Central memory CD8-positive, alpha-beta T cell (primary cell): ENCODE measurements at regions not wholly inside any gene's neighbourhood (a gene's known extent, or its start where the extent isn't known, plus 50 kb on each side); places are given as distances from the start of the nearest gene placed in this dataset.

ENCODE experiments used
- ATAC-seq: fragments of 150-1000 bp; cut with Tn5 transposase; replicated peaks from 2 replicates; pipeline ENCODE4 v1.10.0; 2022; ENCODE audit warnings: mild to moderate bottlenecking, moderate FRiP score, moderate number of reproducible peaks; ENCODE audit not compliant: poor library complexity, severe bottlenecking; ENCODE audit errors: extremely low read depth
- DNase-seq, 2 donors: peaks; one replicate each; pipeline ENCODE4 v3.0.0; 2021; ENCODE audit warnings: low spot score in 2 of 2
- H3K27ac Mint-ChIP-seq: one replicate; pipeline ENCODE4 v1.8.0; 2022; ENCODE audit warnings: low read depth, mild to moderate bottlenecking, moderate library complexity, mixed read lengths
- H3K27me3 Mint-ChIP-seq: one replicate; pipeline ENCODE4 v1.8.0; 2022; ENCODE audit warnings: mixed read lengths
- H3K36me3 Mint-ChIP-seq: one replicate; pipeline ENCODE4 v1.8.0; 2022; ENCODE audit warnings: mild to moderate bottlenecking, moderate library complexity, mixed read lengths; ENCODE audit not compliant: insufficient read depth
- H3K4me1 Mint-ChIP-seq: one replicate; pipeline ENCODE4 v1.8.0; 2022; ENCODE audit warnings: mixed read lengths
- H3K4me3 Mint-ChIP-seq: one replicate; pipeline ENCODE4 v1.8.0; 2022; ENCODE audit warnings: mild to moderate bottlenecking, moderate library complexity, mixed read lengths
- H3K9me3 Mint-ChIP-seq: one replicate; pipeline ENCODE4 v1.8.0; 2022; ENCODE audit warnings: mixed read lengths

GRCh38 chr17:73980517-73980916 lies 223.0 kb upstream of the RPL38 start:
- Mint-ChIP-seq H3K4me3 (no peak overlapping the region), H3K27me3 (peaks cover 73% of the 10 kb centered on the region), H3K27ac (no peak overlapping the region), H3K36me3 (no peaks in the 10 kb centered on the region), H3K4me1 (peaks cover 12% of the 10 kb centered on the region), H3K9me3 (no peaks in the 10 kb centered on the region)
- DNase-seq = no peak
- ATAC-seq = no peak

- Mint-ChIP-seq H3K27me3 (peaks cover 54% of the 10 kb centered on the region), H3K4me3 (no peak overlapping the region), H3K9me3 (no peaks in the 10 kb centered on the region), H3K4me1 (peaks cover 12% of the 10 kb centered on the region), H3K36me3 (no peaks in the 10 kb centered on the region), H3K27ac (no peak overlapping the region)
- ATAC-seq (no peak), DNase-seq (no peak)
Observed at GRCh38 chr17:73982871-73983270, 220.6 kb upstream of the RPL38 start.

- H3K4me3 Mint-ChIP-seq = no peak overlapping the region
- H3K9me3 Mint-ChIP-seq = no peaks in the 10 kb centered on the region
- peaks cover 45% of the 10 kb centered on the region for H3K27me3 Mint-ChIP-seq
- H3K36me3 Mint-ChIP-seq = no peaks in the 10 kb centered on the region
- ATAC-seq (no peak), DNase-seq (no peak)
- H3K27ac Mint-ChIP-seq = no peak overlapping the region
- H3K4me1 Mint-ChIP-seq = peaks cover 12% of the 10 kb centered on the region
Observed at GRCh38 chr17:73983621-73984400, 219.7 kb upstream of the RPL38 start.

GRCh38 chr17:73984941-73985340 lies 218.5 kb upstream of the RPL38 start:
- no peak overlapping the region for H3K27ac Mint-ChIP-seq
- H3K36me3 Mint-ChIP-seq = no peaks in the 10 kb centered on the region
- no peaks in the 10 kb centered on the region for H3K9me3 Mint-ChIP-seq
- ATAC-seq = no peak
- peaks cover 12% of the 10 kb centered on the region for H3K4me1 Mint-ChIP-seq
- DNase-seq = no peak
- H3K27me3 Mint-ChIP-seq = peaks cover 36% of the 10 kb centered on the region
- H3K4me3 Mint-ChIP-seq = no peak overlapping the region

- Mint-ChIP-seq H3K9me3 (no peaks in the 10 kb centered on the region), H3K4me3 (no peak overlapping the region), H3K27ac (no peak overlapping the region), H3K4me1 (peaks cover 12% of the 10 kb centered on the region), H3K36me3 (no peaks in the 10 kb centered on the region), H3K27me3 (peaks cover 30% of the 10 kb centered on the region)
- DNase-seq = no peak
- ATAC-seq = no peak
Observed at GRCh38 chr17:73985466-73986015, 217.9 kb upstream of the RPL38 start.

GRCh38 chr17:73986641-73987177 lies 216.8 kb upstream of the RPL38 start:
- Mint-ChIP-seq H3K4me1 (peaks cover 12% of the 10 kb centered on the region), H3K27ac (no peak overlapping the region), H3K36me3 (no peaks in the 10 kb centered on the region), H3K9me3 (no peaks in the 10 kb centered on the region), H3K4me3 (no peak overlapping the region), H3K27me3 (peaks cover 18% of the 10 kb centered on the region)
- DNase-seq (no peak), ATAC-seq (no peak)

- DNase-seq = no peak
- H3K4me1 Mint-ChIP-seq = peaks cover 12% of the 10 kb centered on the region
- no peak for ATAC-seq
- no peak overlapping the region for H3K27ac Mint-ChIP-seq
- H3K27me3 Mint-ChIP-seq = peaks cover 11% of the 10 kb centered on the region
- no peaks in the 10 kb centered on the region for H3K9me3 Mint-ChIP-seq
- no peak overlapping the region for H3K4me3 Mint-ChIP-seq
- no peaks in the 10 kb centered on the region for H3K36me3 Mint-ChIP-seq
Observed at GRCh38 chr17:73987395-73987794, 216.1 kb upstream of the RPL38 start.

GRCh38 chr17:73987845-73988509 lies 215.5 kb upstream of the RPL38 start:
- DNase-seq (no peak), ATAC-seq (no peak)
- H3K27me3 Mint-ChIP-seq = peaks cover 6% of the 10 kb centered on the region
- peaks cover 2% of the 10 kb centered on the region for H3K36me3 Mint-ChIP-seq
- no peak overlapping the region for H3K27ac Mint-ChIP-seq
- no peak overlapping the region for H3K4me3 Mint-ChIP-seq
- H3K9me3 Mint-ChIP-seq = no peaks in the 10 kb centered on the region
- peaks cover 8% of the 10 kb centered on the region for H3K4me1 Mint-ChIP-seq

- no peak overlapping the region for H3K27ac Mint-ChIP-seq
- DNase-seq = no peak
- H3K9me3 Mint-ChIP-seq = no peaks in the 10 kb centered on the region
- H3K4me3 Mint-ChIP-seq = no peak overlapping the region
- H3K4me1 Mint-ChIP-seq = peaks cover 5% of the 10 kb centered on the region
- ATAC-seq = no peak
- no peaks in the 10 kb centered on the region for H3K27me3 Mint-ChIP-seq
- H3K36me3 Mint-ChIP-seq = peaks cover 2% of the 10 kb centered on the region
Observed at GRCh38 chr17:73989671-73990070, 213.8 kb upstream of the RPL38 start.

- no peaks in the 10 kb centered on the region for H3K9me3 Mint-ChIP-seq
- no peaks in the 10 kb centered on the region for H3K27me3 Mint-ChIP-seq
- H3K4me3 Mint-ChIP-seq = no peak overlapping the region
- H3K4me1 Mint-ChIP-seq = no peaks in the 10 kb centered on the region
- no peak for ATAC-seq
- H3K27ac Mint-ChIP-seq = no peak overlapping the region
- no peak for DNase-seq
- H3K36me3 Mint-ChIP-seq = peaks cover 2% of the 10 kb centered on the region
Observed at GRCh38 chr17:73990290-73990689, 213.2 kb upstream of the RPL38 start.

- no peak overlapping the region for H3K4me3 Mint-ChIP-seq
- H3K9me3 Mint-ChIP-seq = no peaks in the 10 kb centered on the region
- H3K36me3 Mint-ChIP-seq = peaks cover 2% of the 10 kb centered on the region
- no peak for ATAC-seq
- no peak overlapping the region for H3K27ac Mint-ChIP-seq
- no peak for DNase-seq
- no peaks in the 10 kb centered on the region for H3K27me3 Mint-ChIP-seq
- no peaks in the 10 kb centered on the region for H3K4me1 Mint-ChIP-seq
Observed at GRCh38 chr17:73991260-73991659, 212.2 kb upstream of the RPL38 start.

- Mint-ChIP-seq H3K4me1 (no peaks in the 10 kb centered on the region), H3K4me3 (no peak overlapping the region)
- no peak for ATAC-seq
Observed at GRCh38 chr17:73994946-73995345, 208.5 kb upstream of the RPL38 start.

GRCh38 chr17:73997059-73997458 lies 206.4 kb upstream of the RPL38 start:
- DNase-seq (no peak), ATAC-seq (no peak)
- Mint-ChIP-seq H3K4me1 (no peaks in the 10 kb centered on the region), H3K4me3 (no peak overlapping the region), H3K9me3 (no peaks in the 10 kb centered on the region), H3K27me3 (peaks cover 32% of the 10 kb centered on the region), H3K36me3 (peaks cover 2% of the 10 kb centered on the region), H3K27ac (no peak overlapping the region)

More at GRCh38 chr17:73994946-73995345, 208.5 kb upstream of the RPL38 start:
- no peak for DNase-seq
- H3K9me3 Mint-ChIP-seq = no peaks in the 10 kb centered on the region
- peaks cover 23% of the 10 kb centered on the region for H3K27me3 Mint-ChIP-seq
- no peak overlapping the region for H3K27ac Mint-ChIP-seq
- peaks cover 2% of the 10 kb centered on the region for H3K36me3 Mint-ChIP-seq
